LNCaP clone FGC (cell line): ENCODE measurements at regions not wholly inside any gene's neighbourhood (a gene's known extent, or its start where the extent isn't known, plus 50 kb on each side); places are given as distances from the start of the nearest gene placed in this dataset.

Experiments
- DNase-seq: peaks from one replicate; pipeline ENCODE4 v3.0.0-alpha.2; 2011; ENCODE audit warnings: low read depth
- H3K4me3 ChIP-seq: 2 replicates; pipeline ENCODE4 v1.5.1; 2011; ENCODE audit warnings: mild to moderate bottlenecking, low read depth, low read length, control low read depth
- CTCF ChIP-seq: IDR thresholded peaks from 2 replicates; pipeline ENCODE4 v1.5.1; 2012; ENCODE audit warnings: mild to moderate bottlenecking; ENCODE audit not compliant: control insufficient read depth, insufficient read depth; ENCODE audit errors: extremely low read depth

- no peak for TF ChIP-seq CTCF
- no peak overlapping the region for H3K4me3 ChIP-seq
- DNase-seq, result no peak
Measured at GRCh38 chr10:35950701-35951100, 308.6 kb upstream of the FZD8 start.

- no peak for TF ChIP-seq CTCF
- H3K4me3 ChIP-seq, result no peak overlapping the region
- no peak for DNase-seq
Measured at GRCh38 chr10:35950226-35950625, 308.1 kb upstream of the FZD8 start.

- no peak overlapping the region for H3K4me3 ChIP-seq
- TF ChIP-seq CTCF, result no peak
- no peak for DNase-seq
Measured at GRCh38 chr10:35949811-35950211, 307.7 kb upstream of the FZD8 start.

GRCh38 chr10:35946556-35946955 is 304.5 kb upstream of the FZD8 start:
- no peak overlapping the region for H3K4me3 ChIP-seq
- no peak for TF ChIP-seq CTCF
- DNase-seq, result no peak

- TF ChIP-seq CTCF, result no peak
- H3K4me3 ChIP-seq, result no peak overlapping the region
- no peak for DNase-seq
Measured at GRCh38 chr10:35942057-35942456, 300.0 kb upstream of the FZD8 start.

GRCh38 chr10:35940141-35941041 is 298.3 kb upstream of the FZD8 start:
- TF ChIP-seq CTCF, result no peak
- no peak for DNase-seq
- H3K4me3 ChIP-seq, result no peak overlapping the region

- H3K4me3 ChIP-seq, result no peak overlapping the region
- TF ChIP-seq CTCF, result no peak
- DNase-seq, result no peak
Measured at GRCh38 chr10:35938160-35938559, 296.1 kb upstream of the FZD8 start.
